ENCODE measurements at regions not wholly inside any gene's neighbourhood (a gene's known extent, or its start where the extent isn't known, plus 50 kb on each side); places are given as distances from the start of the nearest gene placed in this dataset.

GRCh38 chr13:84543962-84544361 lies 661.7 kb upstream of the SLITRK1 start:
- no peaks in the 10 kb centered on the region for H3K9me2 ChIP-seq (ENCODE audit: insufficient read depth)
- intact Hi-C loops (cut with micrococcal nuclease): no loop called here
- H3K9me3 ChIP-seq (ENCODE audit: control insufficient read depth in 1 of 2, insufficient read depth in 1 of 2, low read depth in 1 of 2, low read length in 2 of 2): no peaks in the 10 kb centered on the region; a peak in 2 of 4 replicates
- H3K4me3 ChIP-seq (replicated peaks in 1 of 2; ENCODE audit: low read depth in 1 of 2, low read length in 2 of 2): no peak overlapping the region
- H4K20me1 ChIP-seq (ENCODE audit: insufficient read depth): no peaks in the 10 kb centered on the region
- H3K27ac ChIP-seq (ENCODE audit: low read depth, low read length): no peak overlapping the region
- BruUV-seq (replicated peaks): no TSS peak
- ATAC-seq (no peak), DNase-seq (ENCODE audit: low read depth, low spot score) (no peak)
- POLR2A ChIA-PET: no interaction called here
- no peaks in the 10 kb centered on the region for H3K36me3 ChIP-seq (ENCODE audit: control insufficient read depth in 1 of 2, insufficient read depth in 2 of 2, low read length in 2 of 2)
- RAD21 ChIA-PET (ENCODE audit: low non-redundant PET in 1 of 2, low total read pairs in 2 of 2, uncharacterized antibody in 2 of 2, unreplicated experiment in 2 of 2): no interaction called here
- no peak overlapping the region for H3K9ac ChIP-seq (ENCODE audit: low read length)
- CTCF ChIA-PET: no interaction called here
- no peak for TF ChIP-seq EZH2 (IDR thresholded peaks at IDR 0.05)
- TF ChIP-seq ELF1 (IDR thresholded peaks at IDR 0.05; ENCODE audit: borderline replicate concordance, low read depth): no peak
- TF ChIP-seq REST (IDR thresholded peaks at IDR 0.05; ENCODE audit: low read depth): no peak
- TF ChIP-seq RAD21 (IDR thresholded peaks at IDR 0.05; ENCODE audit: low read depth): no peak
- no peak for TF ChIP-seq ATF3 (IDR thresholded peaks at IDR 0.05)
- no peak for TF ChIP-seq TCF7L2 (IDR thresholded peaks at IDR 0.05; ENCODE audit: borderline replicate concordance, extremely low read depth, insufficient read depth, insufficient read length)
- no peak for TF ChIP-seq FOSL1 (IDR thresholded peaks at IDR 0.05; ENCODE audit: low read depth)
- no peak for TF ChIP-seq CTCF (IDR thresholded peaks at IDR 0.05 in 2 of 3, conservative IDR thresholded peaks at IDR 0.05 in 1 of 3; ENCODE audit: borderline replicate concordance in 1 of 3, insufficient read depth in 1 of 3, low read depth in 2 of 3, low read length in 2 of 3)
- TF ChIP-seq SP1 (IDR thresholded peaks at IDR 0.05; ENCODE audit: low read depth): no peak
- H3K79me2 ChIP-seq (ENCODE audit: insufficient read depth, low read length): no peaks in the 10 kb centered on the region
- no peak overlapping the region for H2AFZ ChIP-seq (ENCODE audit: low read depth, low read length, poor library complexity, severe bottlenecking)
- no peak overlapping the region for H3K4me2 ChIP-seq (ENCODE audit: low read length)
- H3K4me1 ChIP-seq (ENCODE audit: control insufficient read depth in 1 of 2, insufficient read depth in 2 of 2, low read length in 2 of 2): no peaks in the 10 kb centered on the region
- H3K27me3 ChIP-seq (ENCODE audit: insufficient read depth, low read length): no peaks in the 10 kb centered on the region

Data from HCT116 (cell line).